Epithelial cell of proximal tubule (primary cell): ENCODE measurements at regions not wholly inside any gene's neighbourhood (a gene's known extent, or its start where the extent isn't known, plus 50 kb on each side); places are given as distances from the start of the nearest gene placed in this dataset.
"Not testable (repeated sequence)": the region's sequence is repeated elsewhere in the genome, so short reads cannot be mapped to it uniquely, and the experiment has no call there.

Source experiments
- DNase-seq: peaks from one replicate; pipeline ENCODE4 v3.0.0-alpha.2; 2011; ENCODE audit warnings: low read depth
- H3K4me3 ChIP-seq: 2 replicates; pipeline ENCODE4 v1.5.1; 2011; ENCODE audit warnings: low read depth, mild to moderate bottlenecking, low read length
- CTCF ChIP-seq: conservative IDR thresholded peaks from 2 replicates; pipeline ENCODE4 v1.5.1; 2012; ENCODE audit warnings: low read depth, mild to moderate bottlenecking, low read length

DNA sequence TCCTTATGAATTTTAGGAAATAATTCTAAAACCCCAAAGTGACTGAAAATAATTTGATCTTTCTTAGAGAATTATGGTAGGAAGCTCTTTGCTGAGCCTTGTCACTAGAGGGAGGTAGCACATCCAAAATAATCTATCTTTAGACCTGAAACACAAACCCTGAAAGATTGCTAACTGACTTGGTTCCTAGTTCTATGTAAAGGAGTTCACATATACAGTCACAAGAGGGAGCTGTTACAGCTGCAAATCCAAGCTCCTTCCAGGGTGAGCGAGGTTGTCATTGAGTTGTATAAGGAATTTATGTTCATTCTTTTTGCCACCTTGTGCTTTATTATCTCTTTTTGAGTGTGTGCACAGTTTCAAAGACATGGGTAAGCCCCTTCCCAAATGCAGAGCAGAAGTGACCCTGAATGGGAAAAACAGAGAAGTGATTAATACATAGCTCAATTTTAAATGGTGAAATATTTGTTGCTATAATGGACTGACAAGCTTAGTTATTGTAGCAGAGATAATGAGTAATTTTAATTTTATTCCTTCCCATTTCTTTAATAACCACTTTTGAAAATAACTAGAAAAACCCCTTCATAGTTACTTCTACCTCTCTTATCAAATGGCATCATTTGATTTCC lies 387.9 kb downstream of the DAD1 start:
- peak; percentile 92 for TF ChIP-seq CTCF
- no peak overlapping the region for H3K4me3 ChIP-seq
- no peak for DNase-seq

GRCh38 chr14:22200131-22200530 lies 388.9 kb downstream of the DAD1 start:
- DNase-seq, H3K4me3 ChIP-seq: not testable (repeated sequence)

- no peak overlapping the region for H3K4me3 ChIP-seq
- DNase-seq = no peak
- no peak for TF ChIP-seq CTCF
Observed at GRCh38 chr14:22194664-22195063, 394.4 kb downstream of the DAD1 start.

GRCh38 chr14:22190411-22191191 lies 398.4 kb downstream of the DAD1 start:
- TF ChIP-seq CTCF = no peak
- peak; percentile 89 for DNase-seq
- no peak overlapping the region for H3K4me3 ChIP-seq

DNA sequence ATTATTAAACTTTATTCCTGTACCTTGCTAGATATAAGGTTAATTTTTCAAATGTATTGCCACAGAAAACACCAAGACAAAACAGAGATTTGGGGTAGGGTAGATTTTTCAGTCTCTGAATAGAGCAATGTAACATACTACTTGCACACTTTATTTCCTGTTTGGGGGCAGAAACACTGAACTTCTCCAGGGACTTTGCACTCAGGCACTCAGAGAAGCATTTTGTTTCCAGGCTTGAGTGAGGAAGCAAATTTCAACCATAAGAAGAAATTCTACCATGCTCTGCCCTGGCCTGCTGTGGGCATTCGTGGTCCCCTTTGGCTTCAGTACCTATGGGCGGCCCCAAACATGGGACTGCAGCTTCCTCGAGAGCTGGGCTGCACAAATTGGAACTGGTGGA lies 399.1 kb downstream of the DAD1 start:
- TF ChIP-seq CTCF = no peak
- DNase-seq = no peak
- H3K4me3 ChIP-seq = no peak overlapping the region

DNA sequence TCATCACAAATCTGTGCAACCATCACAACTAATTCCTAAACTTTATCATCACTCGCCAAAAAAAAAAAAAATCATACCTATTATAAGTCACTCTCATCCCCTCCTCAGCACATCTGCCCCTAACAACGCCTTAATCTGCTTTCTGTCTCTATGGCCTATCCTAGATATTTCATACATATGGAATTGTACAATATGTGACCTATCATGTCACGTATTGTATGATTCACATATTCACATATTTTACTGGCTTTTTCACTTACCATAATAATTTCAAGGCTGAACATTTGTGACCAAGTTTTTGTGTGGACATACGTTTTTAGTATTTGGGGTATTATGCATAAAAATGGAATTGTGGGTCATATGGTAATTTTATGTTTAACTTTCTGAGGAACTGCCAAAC lies 400.7 kb downstream of the DAD1 start:
- no peak for DNase-seq
- no peak for TF ChIP-seq CTCF

GRCh38 chr14:22185789-22186188 lies 403.2 kb downstream of the DAD1 start:
- H3K4me3 ChIP-seq = no peak overlapping the region
- TF ChIP-seq CTCF = no peak
- DNase-seq = no peak

More for the DNA sequence above, 400.7 kb downstream of the DAD1 start:
- no peak overlapping the region for H3K4me3 ChIP-seq
